ENCODE measurements at regions not wholly inside any gene's neighbourhood (a gene's known extent, or its start where the extent isn't known, plus 50 kb on each side); places are given as distances from the start of the nearest gene placed in this dataset.

DNA sequence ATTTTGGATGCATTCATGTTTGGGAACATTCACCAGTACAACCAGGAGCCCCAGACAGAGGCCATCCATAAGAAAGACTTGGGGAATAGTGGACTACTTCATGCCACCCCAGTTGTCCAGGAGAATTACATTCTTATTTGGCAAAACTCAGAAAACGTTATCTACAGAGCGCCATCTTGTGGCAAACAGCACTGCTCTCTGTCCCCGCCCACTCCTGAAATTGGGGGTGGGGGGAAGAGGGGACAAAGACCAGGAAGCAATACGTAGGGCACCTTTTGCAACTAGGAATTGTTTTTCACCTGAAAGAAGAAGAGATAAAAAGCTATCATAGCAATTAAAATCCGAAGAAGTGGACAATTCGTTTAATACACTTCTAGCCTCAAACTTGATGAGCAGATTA is 134.6 kb upstream of the MGMT start:
- no peak overlapping the region for H3K27ac ChIP-seq (ENCODE audit: poor library complexity, severe bottlenecking)
- no peak for DNase-seq (ENCODE audit: low spot score)
- peaks cover 3% of the 10 kb centered on the region for H3K4me1 ChIP-seq (ENCODE audit: insufficient read depth, poor library complexity, severe bottlenecking)
- H3K36me3 ChIP-seq (ENCODE audit: low read depth): no peaks in the 10 kb centered on the region
- no peaks in the 10 kb centered on the region for H3K27me3 ChIP-seq (ENCODE audit: insufficient read depth, poor library complexity, severe bottlenecking)
- peak; percentile 33 for TF ChIP-seq CTCF (IDR thresholded peaks at IDR 0.05; ENCODE audit: poor library complexity, severe bottlenecking)
- no peak overlapping the region for H3K4me3 ChIP-seq (ENCODE audit: severe bottlenecking)
- H3K9me3 ChIP-seq (ENCODE audit: severe bottlenecking): no peaks in the 10 kb centered on the region
- ATAC-seq (ENCODE audit: low read depth): no peak

GRCh38 chr10:129333706-129334105 is 133.3 kb upstream of the MGMT start:
- H3K27ac ChIP-seq (ENCODE audit: poor library complexity, severe bottlenecking): no peak overlapping the region
- ATAC-seq (ENCODE audit: low read depth) (no peak), DNase-seq (ENCODE audit: low spot score) (no peak)
- TF ChIP-seq CTCF (IDR thresholded peaks at IDR 0.05; ENCODE audit: poor library complexity, severe bottlenecking): no peak
- H3K9me3 ChIP-seq (ENCODE audit: severe bottlenecking): no peaks in the 10 kb centered on the region
- no peaks in the 10 kb centered on the region for H3K27me3 ChIP-seq (ENCODE audit: insufficient read depth, poor library complexity, severe bottlenecking)
- H3K4me3 ChIP-seq (ENCODE audit: severe bottlenecking): no peak overlapping the region
- peaks cover 2% of the 10 kb centered on the region for H3K4me1 ChIP-seq (ENCODE audit: insufficient read depth, poor library complexity, severe bottlenecking)
- H3K36me3 ChIP-seq (ENCODE audit: low read depth): no peaks in the 10 kb centered on the region

DNA sequence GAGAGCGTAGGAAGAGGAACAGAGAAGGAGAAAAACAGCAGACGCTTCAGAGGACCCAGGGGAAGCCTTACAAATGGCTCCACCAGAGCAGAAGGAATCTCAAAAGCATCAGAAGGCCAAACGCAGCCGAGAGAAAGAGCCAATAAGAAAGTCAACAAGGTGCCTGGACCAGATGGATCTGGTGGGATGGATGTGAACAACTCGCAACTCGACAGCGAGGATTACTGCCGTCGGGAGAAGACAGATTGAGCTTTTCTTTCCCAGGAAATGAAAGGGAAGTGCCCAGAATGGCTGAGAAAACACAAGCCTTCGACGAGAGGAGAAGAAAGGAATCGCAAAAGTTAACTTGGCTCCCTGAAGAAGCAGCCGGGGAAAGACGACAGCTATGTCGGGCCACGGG is 132.8 kb upstream of the MGMT start:
- Histone ChIP-seq H3K27ac (ENCODE audit: poor library complexity, severe bottlenecking) (no peak overlapping the region), H3K36me3 (ENCODE audit: low read depth) (no peaks in the 10 kb centered on the region), H3K4me3 (ENCODE audit: severe bottlenecking) (no peak overlapping the region), H3K27me3 (ENCODE audit: insufficient read depth, poor library complexity, severe bottlenecking) (no peaks in the 10 kb centered on the region), H3K9me3 (ENCODE audit: severe bottlenecking) (no peaks in the 10 kb centered on the region), H3K4me1 (ENCODE audit: insufficient read depth, poor library complexity, severe bottlenecking) (no peaks in the 10 kb centered on the region)
- no peak for DNase-seq (ENCODE audit: low spot score)
- no peak for TF ChIP-seq CTCF (IDR thresholded peaks at IDR 0.05; ENCODE audit: poor library complexity, severe bottlenecking)
- no peak for ATAC-seq (ENCODE audit: low read depth)

DNA sequence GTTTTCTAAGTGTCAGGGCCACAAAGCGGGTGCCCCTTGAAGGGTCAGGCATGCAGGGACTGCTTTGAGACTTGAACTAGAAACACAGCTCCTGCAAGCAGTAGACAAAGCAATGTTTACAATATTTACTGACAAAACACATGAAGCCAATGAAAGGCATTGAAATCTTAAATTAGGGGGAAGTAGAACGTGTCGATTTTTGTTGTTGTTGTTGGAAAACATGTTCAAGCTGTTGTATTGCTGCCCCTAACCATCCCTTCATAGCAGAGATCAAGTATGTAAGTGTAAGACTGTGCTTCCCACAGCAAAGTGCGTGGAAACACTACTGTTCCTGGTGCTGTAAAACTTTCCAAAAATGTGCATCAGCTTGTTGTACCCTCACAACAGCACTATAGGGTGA is 131.6 kb upstream of the MGMT start:
- H3K27me3 ChIP-seq (ENCODE audit: insufficient read depth, poor library complexity, severe bottlenecking): no peaks in the 10 kb centered on the region
- ATAC-seq (ENCODE audit: low read depth) (no peak), DNase-seq (ENCODE audit: low spot score) (no peak)
- H3K4me3 ChIP-seq (ENCODE audit: severe bottlenecking): no peak overlapping the region
- H3K4me1 ChIP-seq (ENCODE audit: insufficient read depth, poor library complexity, severe bottlenecking): no peaks in the 10 kb centered on the region
- no peaks in the 10 kb centered on the region for H3K9me3 ChIP-seq (ENCODE audit: severe bottlenecking)
- H3K36me3 ChIP-seq (ENCODE audit: low read depth): no peaks in the 10 kb centered on the region
- no peak overlapping the region for H3K27ac ChIP-seq (ENCODE audit: poor library complexity, severe bottlenecking)
- no peak for TF ChIP-seq CTCF (IDR thresholded peaks at IDR 0.05; ENCODE audit: poor library complexity, severe bottlenecking)

- ATAC-seq (ENCODE audit: low read depth) (no peak), DNase-seq (ENCODE audit: low spot score) (no peak)
- no peak for TF ChIP-seq CTCF (IDR thresholded peaks at IDR 0.05; ENCODE audit: poor library complexity, severe bottlenecking)
- H3K36me3 ChIP-seq (ENCODE audit: low read depth): no peaks in the 10 kb centered on the region
- no peaks in the 10 kb centered on the region for H3K9me3 ChIP-seq (ENCODE audit: severe bottlenecking)
- no peaks in the 10 kb centered on the region for H3K4me1 ChIP-seq (ENCODE audit: insufficient read depth, poor library complexity, severe bottlenecking)
- H3K4me3 ChIP-seq (ENCODE audit: severe bottlenecking): no peak overlapping the region
- no peaks in the 10 kb centered on the region for H3K27me3 ChIP-seq (ENCODE audit: insufficient read depth, poor library complexity, severe bottlenecking)
- no peak overlapping the region for H3K27ac ChIP-seq (ENCODE audit: poor library complexity, severe bottlenecking)
These were observed 131.1 kb upstream of the MGMT start for GRCh38 chr10:129335942-129336341.

Data from RWPE2 (cell line).